ENCODE measurements at regions not wholly inside any gene's neighbourhood (a gene's known extent, or its start where the extent isn't known, plus 50 kb on each side); places are given as distances from the start of the nearest gene placed in this dataset.

DNA sequence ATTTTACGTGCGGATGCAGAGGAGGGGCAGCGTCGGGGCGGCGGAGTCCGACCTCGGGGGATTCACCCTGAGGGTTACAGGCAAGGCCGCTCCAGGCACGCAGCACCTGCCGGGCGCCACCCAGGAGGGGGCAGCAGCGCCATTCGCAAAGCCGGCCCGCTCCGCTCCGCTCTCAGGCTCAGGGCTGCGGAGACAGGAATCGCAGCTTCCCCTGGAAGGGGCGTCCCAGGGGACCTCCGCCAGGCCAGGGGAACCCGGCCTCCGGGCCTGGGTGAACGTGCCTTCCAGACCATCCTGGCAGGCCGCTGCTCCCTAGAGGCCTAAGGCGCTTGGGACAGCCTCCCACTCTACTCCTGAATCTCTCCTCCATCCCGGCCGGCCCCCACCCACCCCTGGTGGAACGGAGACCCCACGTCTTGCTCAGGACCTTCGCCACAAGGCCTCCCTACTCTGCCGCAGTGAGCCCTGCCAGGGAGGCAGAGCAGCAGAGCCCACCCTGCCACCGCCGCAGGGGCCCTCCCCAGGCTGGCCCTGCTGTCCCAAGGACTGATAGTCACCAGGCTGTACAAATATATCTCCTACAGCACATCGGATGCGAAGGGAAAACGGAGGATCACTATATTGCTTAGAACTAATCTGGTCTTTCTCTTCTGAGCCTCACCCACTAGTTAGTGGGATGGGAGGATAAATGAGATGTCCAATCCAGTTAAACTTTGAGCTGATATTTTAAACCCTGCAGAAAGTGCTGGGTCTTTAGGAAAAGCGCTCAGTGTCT is 115.0 kb downstream of the SMIM20 start:
- no peak for TF ChIP-seq POLR2AphosphoS5 (IDR thresholded peaks at IDR 0.05; ENCODE audit: borderline replicate concordance, low read depth, low read length)
- TF ChIP-seq EZH2 (IDR thresholded peaks at IDR 0.05): no peak
